ELR (cell line): ENCODE measurements at regions not wholly inside any gene's neighbourhood (a gene's known extent, or its start where the extent isn't known, plus 50 kb on each side); places are given as distances from the start of the nearest gene placed in this dataset.
A peak's percentile ranks its signal among the peaks of the same experiment; 100 is the strongest.

Experiments used
- DNase-seq: peaks from one replicate; pipeline ENCODE4 v3.0.0-alpha.2; 2015; ENCODE audit warnings: low read depth

GRCh38 chr2:133667085-133667484 is 98.8 kb upstream of the NCKAP5 start:
- peak; percentile 96 for DNase-seq

GRCh38 chr2:133667968-133668367 is 99.7 kb upstream of the NCKAP5 start:
- no peak for DNase-seq

- DNase-seq: no peak
Observed at GRCh38 chr2:133668547-133668946, 100.3 kb upstream of the NCKAP5 start.

- no peak for DNase-seq
Observed at GRCh38 chr2:133673305-133673905, 105.1 kb upstream of the NCKAP5 start.

GRCh38 chr2:133674066-133674432 is 105.8 kb upstream of the NCKAP5 start:
- DNase-seq: no peak

- peak; percentile 42 for DNase-seq
Observed at GRCh38 chr2:133674433-133675331, 106.4 kb upstream of the NCKAP5 start.

- DNase-seq: peak; percentile 17
Observed at GRCh38 chr2:133676392-133677130, 108.3 kb upstream of the NCKAP5 start.

- DNase-seq: no peak
Observed at GRCh38 chr2:133680343-133681049, 112.2 kb upstream of the NCKAP5 start.

GRCh38 chr2:133682347-133682746 is 114.1 kb upstream of the NCKAP5 start:
- DNase-seq: no peak

- no peak for DNase-seq
Observed at GRCh38 chr2:133682906-133683305, 114.6 kb upstream of the NCKAP5 start.

- no peak for DNase-seq
Observed at GRCh38 chr2:133685636-133686215, 117.5 kb upstream of the NCKAP5 start.

- DNase-seq: no peak
Observed at GRCh38 chr2:133690780-133691179, 122.5 kb upstream of the NCKAP5 start.

GRCh38 chr2:133691336-133691735 is 123.1 kb upstream of the NCKAP5 start:
- no peak for DNase-seq

GRCh38 chr2:133705287-133705686 is 137.0 kb upstream of the NCKAP5 start:
- DNase-seq: peak; percentile 24

GRCh38 chr2:133710613-133711012 is 142.3 kb upstream of the NCKAP5 start:
- peak; percentile 36 for DNase-seq

GRCh38 chr2:133711201-133711600 is 142.9 kb upstream of the NCKAP5 start:
- no peak for DNase-seq

- DNase-seq: no peak
Observed at GRCh38 chr2:133711806-133712205, 143.5 kb upstream of the NCKAP5 start.

GRCh38 chr2:133712369-133712768 is 144.1 kb upstream of the NCKAP5 start:
- no peak for DNase-seq

- no peak for DNase-seq
Observed at GRCh38 chr2:133713049-133713580, 144.9 kb upstream of the NCKAP5 start.

- DNase-seq: no peak
Observed at GRCh38 chr2:133716166-133716565, 147.9 kb upstream of the NCKAP5 start.

- DNase-seq: peak; percentile 67
Observed at GRCh38 chr2:133717497-133717896, 149.2 kb upstream of the NCKAP5 start.
